ENCODE measurements at regions not wholly inside any gene's neighbourhood (a gene's known extent, or its start where the extent isn't known, plus 50 kb on each side); places are given as distances from the start of the nearest gene placed in this dataset.

- H2BK20ac ChIP-seq (ENCODE audit: low read depth, low read length): no peak overlapping the region
- no TSS peak for BruUV-seq (replicated peaks)
- no peak overlapping the region for H2AK5ac ChIP-seq (ENCODE audit: low read depth, low read length)
- no peak for ATAC-seq (ENCODE audit: low read depth)
- no peak overlapping the region for H2AK9ac ChIP-seq (replicated peaks; ENCODE audit: low read depth, low read length, poor library complexity)
- no peaks in the 10 kb centered on the region for H3K36me3 ChIP-seq (ENCODE audit: control insufficient read depth, insufficient read depth, low read length)
- H2BK120ac ChIP-seq (ENCODE audit: low read depth, low read length): no peak overlapping the region
- H3K4me1 ChIP-seq (ENCODE audit: control insufficient read depth, insufficient read depth, low read length): no peaks in the 10 kb centered on the region
- H3K18ac ChIP-seq (ENCODE audit: low read depth, low read length): no peak overlapping the region
- no peak overlapping the region for H2BK5ac ChIP-seq (ENCODE audit: low read depth, low read length, poor library complexity, severe bottlenecking)
- no peak overlapping the region for H3K27ac ChIP-seq (ENCODE audit: insufficient read depth, low read length)
- H3K79me1 ChIP-seq (ENCODE audit: low read depth in 1 of 2, low read length in 2 of 2): no peaks in the 10 kb centered on the region
- no peak overlapping the region for H3K4ac ChIP-seq (ENCODE audit: low read depth, low read length)
- DNase-seq: no peak
- H3K23ac ChIP-seq (ENCODE audit: low read depth, low read length): no peak overlapping the region
- H3K9me3 ChIP-seq (ENCODE audit: control insufficient read depth, insufficient read depth, low read length): no peaks in the 10 kb centered on the region
- ChIA-PET POLR2A (ENCODE audit: unreplicated experiment) (no interaction called here), CTCF (no interaction called here)
- no peak overlapping the region for H4K5ac ChIP-seq (ENCODE audit: low read depth, low read length)
- dilution Hi-C loops (cut with HindIII; ENCODE audit: low sequenced_read_pairs, unreplicated experiment): no loop called here
- H3K14ac ChIP-seq (replicated peaks; ENCODE audit: low read depth, low read length): no peak overlapping the region
- no peak overlapping the region for H4K91ac ChIP-seq (ENCODE audit: insufficient read depth, low read depth, low read length)
- H3K4me2 ChIP-seq (ENCODE audit: low read depth, low read length): no peak overlapping the region
- no peaks in the 10 kb centered on the region for H4K20me1 ChIP-seq (ENCODE audit: insufficient read depth, low read length)
- intact Hi-C loops (cut with micrococcal nuclease): no loop called here
- no peak overlapping the region for H3K4me3 ChIP-seq (ENCODE audit: insufficient read depth, low read depth, low read length)
- no peaks in the 10 kb centered on the region for H3K9me1 ChIP-seq (ENCODE audit: insufficient read depth, low read length)
- no peaks in the 10 kb centered on the region for H3K27me3 ChIP-seq (ENCODE audit: control insufficient read depth, insufficient read depth, low read length)
- H2AFZ ChIP-seq (replicated peaks; ENCODE audit: low read length, poor library complexity): no peak overlapping the region
- in situ Hi-C loops (cut with MboI; ENCODE audit: low sequenced_read_pairs): no loop called here
- H3K9ac ChIP-seq (ENCODE audit: low read depth, low read length): no peak overlapping the region
- H3K56ac ChIP-seq (ENCODE audit: extremely low read depth, insufficient read depth, low read length): no peak overlapping the region
- H2BK15ac ChIP-seq (ENCODE audit: low read depth, low read length): no peak overlapping the region
- no peak overlapping the region for H4K8ac ChIP-seq (ENCODE audit: low read depth in 2 of 2, low read length in 2 of 2)
- TF ChIP-seq POLR2A (IDR thresholded peaks at IDR 0.05; ENCODE audit: low read depth, low read length): no peak
- TF ChIP-seq RCOR1 (IDR thresholded peaks at IDR 0.05; ENCODE audit: insufficient replicate concordance, low read length): no peak
- no peak for TF ChIP-seq MAFK (IDR thresholded peaks at IDR 0.05; ENCODE audit: low read depth, low read length)
- TF ChIP-seq CHD1 (IDR thresholded peaks at IDR 0.05; ENCODE audit: low read depth, low read length): no peak
- TF ChIP-seq, protein P1, sequence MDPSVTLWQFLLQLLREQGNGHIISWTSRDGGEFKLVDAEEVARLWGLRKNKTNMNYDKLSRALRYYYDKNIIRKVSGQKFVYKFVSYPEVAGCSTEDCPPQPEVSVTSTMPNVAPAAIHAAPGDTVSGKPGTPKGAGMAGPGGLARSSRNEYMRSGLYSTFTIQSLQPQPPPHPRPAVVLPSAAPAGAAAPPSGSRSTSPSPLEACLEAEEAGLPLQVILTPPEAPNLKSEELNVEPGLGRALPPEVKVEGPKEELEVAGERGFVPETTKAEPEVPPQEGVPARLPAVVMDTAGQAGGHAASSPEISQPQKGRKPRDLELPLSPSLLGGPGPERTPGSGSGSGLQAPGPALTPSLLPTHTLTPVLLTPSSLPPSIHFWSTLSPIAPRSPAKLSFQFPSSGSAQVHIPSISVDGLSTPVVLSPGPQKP (IDR thresholded peaks at IDR 0.05; ENCODE audit: borderline replicate concordance, low read depth, low read length): no peak
- TF ChIP-seq SMC3 (IDR thresholded peaks at IDR 0.05; ENCODE audit: low read depth, low read length): no peak
- TF ChIP-seq RAD21 (IDR thresholded peaks at IDR 0.05; ENCODE audit: low read length): no peak
- no peak for TF ChIP-seq BHLHE40 (IDR thresholded peaks at IDR 0.05; ENCODE audit: low read depth, low read length)
- no peak for TF ChIP-seq FOS (IDR thresholded peaks at IDR 0.05; ENCODE audit: low read depth, low read length)
- no peak for TF ChIP-seq CEBPB (IDR thresholded peaks at IDR 0.05; ENCODE audit: low read depth, low read length)
- TF ChIP-seq, protein P2, sequence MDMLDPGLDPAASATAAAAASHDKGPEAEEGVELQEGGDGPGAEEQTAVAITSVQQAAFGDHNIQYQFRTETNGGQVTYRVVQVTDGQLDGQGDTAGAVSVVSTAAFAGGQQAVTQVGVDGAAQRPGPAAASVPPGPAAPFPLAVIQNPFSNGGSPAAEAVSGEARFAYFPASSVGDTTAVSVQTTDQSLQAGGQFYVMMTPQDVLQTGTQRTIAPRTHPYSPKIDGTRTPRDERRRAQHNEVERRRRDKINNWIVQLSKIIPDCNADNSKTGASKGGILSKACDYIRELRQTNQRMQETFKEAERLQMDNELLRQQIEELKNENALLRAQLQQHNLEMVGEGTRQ (IDR thresholded peaks at IDR 0.05; ENCODE audit: low read depth, low read length): no peak
- no peak for TF ChIP-seq RFX5 (IDR thresholded peaks at IDR 0.05; ENCODE audit: low read depth, low read length)
- TF ChIP-seq NFE2L2 (IDR thresholded peaks at IDR 0.05; ENCODE audit: low read depth, low read length): no peak
- TF ChIP-seq MXI1 (IDR thresholded peaks at IDR 0.05; ENCODE audit: borderline replicate concordance, low read depth, low read length): no peak
- no peak for TF ChIP-seq CTCF (conservative IDR thresholded peaks at IDR 0.05; ENCODE audit: low read depth, low read length)
Observed at GRCh38 chr12:83261998-83262397, 575.3 kb downstream of the TMTC2 start.

All from IMR-90 (cell line).